ENCODE measurements at regions not wholly inside any gene's neighbourhood (a gene's known extent, or its start where the extent isn't known, plus 50 kb on each side); places are given as distances from the start of the nearest gene placed in this dataset.

GRCh38 chr21:41562101-41563000, 54.4 kb upstream of the TMPRSS2 start:
- DNase-seq, result no peak

- DNase-seq, result no peak
These were observed 53.7 kb upstream of the TMPRSS2 start for GRCh38 chr21:41561701-41562100.

DNA sequence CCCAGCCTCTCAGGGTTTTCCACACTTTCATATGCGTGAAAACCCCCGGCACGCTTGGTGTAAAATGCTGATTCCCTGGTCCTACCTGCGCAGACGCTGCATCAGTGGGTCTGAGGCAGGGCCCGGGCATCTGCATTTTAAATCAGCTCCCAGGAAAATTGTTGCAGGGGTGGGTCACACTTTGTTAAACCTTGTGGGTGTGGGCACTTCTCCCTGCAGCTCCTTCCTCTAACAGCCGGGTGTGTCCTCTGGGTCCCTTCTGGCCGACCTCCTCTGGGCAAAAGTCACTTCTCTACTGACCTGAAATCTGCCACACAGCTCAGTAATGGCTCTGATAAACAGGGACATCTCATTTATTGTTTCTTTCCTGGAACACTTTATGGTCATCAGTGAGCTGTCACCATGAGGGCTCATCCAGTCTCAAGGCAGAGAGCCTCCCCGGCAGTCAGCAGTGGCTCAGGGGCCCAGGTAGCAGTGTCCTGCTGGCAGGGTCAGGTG, 52.8 kb upstream of the TMPRSS2 start:
- DNase-seq, result no peak

GRCh38 chr21:41559658-41560631, 52.0 kb upstream of the TMPRSS2 start:
- no peak for DNase-seq

DNA sequence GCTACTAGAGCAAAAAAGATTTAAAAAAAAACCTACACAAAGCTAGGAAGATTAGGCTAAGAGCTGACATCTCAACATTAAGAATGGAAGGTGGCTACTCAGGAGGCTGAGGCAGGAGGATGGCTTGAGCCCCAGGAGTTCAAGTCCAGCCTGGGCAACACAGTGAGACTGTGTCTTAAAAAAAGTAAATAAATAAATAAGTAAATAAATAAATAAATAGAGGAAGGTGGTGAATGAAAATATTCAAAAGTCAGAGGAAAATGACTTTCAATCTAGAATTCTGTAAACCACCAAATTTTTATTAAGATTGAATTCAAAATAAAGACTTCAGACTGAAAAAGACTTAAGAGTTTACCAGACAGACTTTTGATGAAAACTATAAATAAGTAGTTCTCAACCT, 50.9 kb upstream of the TMPRSS2 start:
- DNase-seq, result no peak

GRCh38 chr21:41557884-41558283, 49.9 kb upstream of the TMPRSS2 start:
- DNase-seq, result no peak
